Aorta (tissue), 5 donors: ENCODE measurements at regions not wholly inside any gene's neighbourhood (a gene's known extent, or its start where the extent isn't known, plus 50 kb on each side); places are given as distances from the start of the nearest gene placed in this dataset.
"Not testable (repeated sequence)": the region's sequence is repeated elsewhere in the genome, so short reads cannot be mapped to it uniquely, and the experiment has no call there.

Source experiments
- ATAC-seq: fragments of 200-7000 bp; cut with Tn5 transposase; one replicate; pipeline ENCODE4 v1.9.1; 2022; ENCODE audit warnings: moderate library complexity; ENCODE audit not compliant: low FRiP score
- DNase-seq, 2 donors: peaks; one replicate each; pipeline ENCODE4 v3.0.0-alpha.2; 2020
- H3K27ac ChIP-seq, 2 donors: one replicate each; pipeline ENCODE4 v1.5.1; 2013; ENCODE audit warnings: low read length in 2 of 2, mild to moderate bottlenecking in 2 of 2, moderate library complexity in 2 of 2, control low read depth in 1 of 2, inconsistent platforms in 1 of 2, low read depth in 1 of 2
- H3K27me3 ChIP-seq, 2 donors: one replicate each; pipeline ENCODE4 v1.6.1; 2013; ENCODE audit warnings: control low read depth in 1 of 2, low read length in 1 of 2, mild to moderate bottlenecking in 1 of 2, moderate library complexity in 1 of 2; ENCODE audit not compliant: insufficient read depth in 2 of 2, control insufficient read depth in 1 of 2
- H3K36me3 ChIP-seq, 2 donors: one replicate each; pipeline ENCODE4 v1.6.1; 2013; ENCODE audit warnings: control low read depth in 1 of 2, low read length in 1 of 2, mild to moderate bottlenecking in 1 of 2; ENCODE audit not compliant: insufficient read depth in 2 of 2, control insufficient read depth in 1 of 2
- H3K4me1 ChIP-seq, 2 donors: one replicate each; pipeline ENCODE4 v1.6.1; 2013; ENCODE audit warnings: low read length in 2 of 2, control low read depth in 1 of 2, mild to moderate bottlenecking in 1 of 2, moderate library complexity in 1 of 2; ENCODE audit not compliant: insufficient read depth in 2 of 2, control insufficient read depth in 1 of 2
- H3K4me3 ChIP-seq, 2 donors: one replicate each; pipeline ENCODE4 v1.5.1; 2013; ENCODE audit warnings: low read length in 2 of 2, control low read depth in 1 of 2, mild to moderate bottlenecking in 1 of 2
- H3K9me3 ChIP-seq: one replicate; pipeline ENCODE4 v1.6.1; 2013; ENCODE audit warnings: mild to moderate bottlenecking, low read length; ENCODE audit not compliant: control insufficient read depth
- WGBS, 2 donors: extraction: QIAGEN DNeasy Blood & Tissue Kit; methylation state at CpG; one replicate each; pipeline ENCODE4 v1.1.7; 2013; 5-methylcytosine and 5-hydroxymethylcytosine counted together
- intact Hi-C, 2 donors: fragments of 100-400 bp; cut with DNase I; formaldehyde crosslinking; loops; one replicate each; pipeline versions ENCODE4 v1.14.2 to v1.15.0; 2022
- donor health status: healthy with polysubstance abuse.
- donor health status: Bipolar disorder and iron deficiency.
- donor health status: DM: no; HTN: no; CAD: no.
- donor health status: DM: no; HTN: no; CAD: no.
- donor health status: DM: yes; HTN: yes; CAD: no.

DNA sequence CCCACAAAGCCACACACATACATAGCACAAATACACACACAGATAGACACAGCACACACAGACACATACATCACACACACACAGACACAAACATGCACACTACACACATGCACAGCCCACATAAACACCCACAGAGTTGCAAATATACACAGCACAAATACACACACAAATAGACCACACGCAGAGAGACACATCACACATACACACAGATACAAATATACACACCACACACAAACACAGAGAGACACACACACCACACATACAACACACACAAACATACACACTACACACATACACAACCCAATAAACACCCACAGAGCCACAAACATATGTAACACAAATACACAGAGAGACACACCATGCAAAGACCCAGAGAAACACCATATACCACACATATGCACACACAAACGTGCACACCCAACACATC is 154.9 kb downstream of the GLUL start:
- 93 to 94% methylated on average over 2 of the region's 2 CpGs for WGBS, 2 donors
- DNase-seq: no peak
- Histone ChIP-seq H3K9me3 (no peaks in the 10 kb centered on the region), H3K4me3 (no peak overlapping the region), H3K36me3 (no peaks in the 10 kb centered on the region), H3K27ac (no peak overlapping the region), H3K4me1 (no peaks in the 10 kb centered on the region), H3K27me3 (no peaks in the 10 kb centered on the region)
- ATAC-seq: no peak
- intact Hi-C loops: no loop called here

DNA sequence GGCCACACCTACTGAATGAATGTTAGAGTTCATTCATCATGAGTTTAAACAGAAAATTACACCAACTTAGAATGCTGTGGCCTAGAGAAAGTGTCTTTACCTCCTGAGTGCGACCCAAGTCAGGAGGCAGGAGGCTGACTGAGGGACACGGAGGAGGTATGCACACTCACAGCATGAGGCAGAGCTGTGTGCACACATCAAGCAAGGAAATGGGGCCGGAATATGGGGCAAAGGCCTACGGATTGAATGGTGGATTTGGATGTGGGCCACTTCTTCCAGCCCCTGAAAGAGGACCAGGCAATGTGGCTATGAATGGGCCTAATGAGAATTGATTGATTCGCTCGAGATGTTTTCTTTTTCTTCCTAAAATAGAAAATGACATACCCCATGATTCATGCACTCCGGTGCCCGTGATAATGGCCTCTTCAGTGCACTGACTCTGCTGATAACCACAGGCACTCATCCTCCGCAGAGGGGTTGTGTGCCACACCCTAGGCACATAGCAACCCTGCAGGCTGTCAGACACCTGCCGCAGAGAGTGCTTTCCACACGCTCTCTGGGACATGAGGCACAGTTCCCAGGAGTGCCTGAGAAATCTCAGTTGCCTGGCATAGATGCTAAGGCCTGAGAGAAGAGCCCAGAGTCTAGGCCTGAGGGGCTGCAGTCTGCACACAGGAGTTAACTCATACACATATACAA is 155.5 kb downstream of the GLUL start:
- H3K4me1 ChIP-seq: no peaks in the 10 kb centered on the region
- intact Hi-C loops: no loop called here
- no peaks in the 10 kb centered on the region for H3K36me3 ChIP-seq
- no peak for ATAC-seq
- H3K27ac ChIP-seq: no peak overlapping the region
- H3K4me3 ChIP-seq: no peak overlapping the region
- 67 to 72% methylated on average over 11 of the region's 11 CpGs for WGBS, 2 donors
- no peaks in the 10 kb centered on the region for H3K9me3 ChIP-seq
- DNase-seq: no peak
- no peaks in the 10 kb centered on the region for H3K27me3 ChIP-seq

DNA sequence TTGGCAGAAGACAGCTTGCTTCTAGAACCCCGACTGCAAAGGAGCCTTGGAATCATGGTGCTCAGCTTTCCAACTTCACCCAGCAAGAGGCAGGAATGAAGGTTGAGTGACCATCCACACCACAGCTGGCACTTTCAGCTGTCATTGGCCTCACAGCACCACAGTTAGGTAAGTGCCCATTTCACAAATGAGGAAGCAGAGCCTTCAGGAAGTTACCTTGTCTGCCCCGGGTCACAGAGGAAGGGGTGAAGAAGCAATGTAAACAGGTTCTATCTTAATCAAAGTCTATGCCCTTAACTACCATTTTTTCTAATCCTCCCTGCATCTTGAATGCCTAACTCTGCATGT is 156.0 kb downstream of the GLUL start:
- intact Hi-C loops: no loop called here
- no peaks in the 10 kb centered on the region for H3K36me3 ChIP-seq
- ATAC-seq: no peak
- no peaks in the 10 kb centered on the region for H3K9me3 ChIP-seq
- 57 to 74% methylated on average over 2 of the region's 2 CpGs for WGBS, 2 donors
- no peaks in the 10 kb centered on the region for H3K4me1 ChIP-seq
- no peak overlapping the region for H3K4me3 ChIP-seq
- no peak for DNase-seq
- H3K27me3 ChIP-seq: no peaks in the 10 kb centered on the region
- H3K27ac ChIP-seq: no peak overlapping the region

DNA sequence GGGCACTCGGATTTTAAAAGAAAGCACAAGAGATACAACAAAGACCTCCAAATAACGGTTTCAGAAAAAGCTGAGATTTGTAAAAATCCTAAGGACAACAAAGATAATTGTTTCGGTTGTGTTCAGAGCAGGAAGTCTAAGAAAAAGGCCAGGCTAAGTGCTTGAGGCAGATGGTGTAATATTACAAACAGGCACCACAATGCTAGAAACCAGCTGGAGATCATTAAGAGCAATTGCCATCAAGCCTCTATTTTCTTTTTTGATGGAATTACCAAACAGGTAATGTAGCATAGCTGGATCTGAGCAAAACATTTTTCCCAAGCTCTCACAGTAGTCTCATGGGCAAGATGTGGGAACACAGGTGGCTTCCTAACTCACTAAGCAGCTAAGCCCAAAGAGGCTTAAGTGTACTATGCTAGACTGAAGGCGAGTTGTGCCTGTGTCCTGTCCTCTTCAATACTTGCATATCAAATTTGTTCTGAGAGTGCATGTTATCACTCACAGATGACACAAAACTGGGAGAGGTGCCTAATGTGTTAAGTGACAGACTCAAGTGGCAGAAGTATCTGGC is 161.6 kb downstream of the GLUL start:
- WGBS, 2 donors: 46 to 52% methylated on average over 4 of the region's 4 CpGs
- no peak overlapping the region for H3K27ac ChIP-seq
- DNase-seq: no peak
- no peaks in the 10 kb centered on the region for H3K9me3 ChIP-seq
- H3K36me3 ChIP-seq: no peaks in the 10 kb centered on the region
- no peak for ATAC-seq
- no peaks in the 10 kb centered on the region for H3K4me1 ChIP-seq
- no peak overlapping the region for H3K4me3 ChIP-seq
- intact Hi-C loops: no loop called here
- no peaks in the 10 kb centered on the region for H3K27me3 ChIP-seq

DNA sequence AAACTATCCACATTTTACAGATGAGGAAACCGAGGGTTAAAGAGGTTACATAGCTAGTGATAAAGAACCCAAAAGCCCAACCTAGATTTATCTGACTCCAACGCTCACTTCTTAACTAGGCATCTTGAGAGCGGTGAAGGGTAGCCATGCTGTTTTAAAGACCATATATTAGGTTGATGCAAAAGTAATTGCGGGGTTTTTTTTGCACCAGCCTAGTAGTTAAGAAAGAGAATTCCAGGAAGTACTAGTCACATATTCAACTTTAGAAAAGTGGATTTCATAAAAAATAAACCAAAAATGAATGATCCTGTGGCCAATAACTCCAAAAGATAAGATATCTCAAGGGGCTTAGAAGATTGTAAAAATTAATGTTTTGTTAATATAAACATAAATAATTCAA is 162.1 kb downstream of the GLUL start:
- Histone ChIP-seq H3K4me1 (no peaks in the 10 kb centered on the region), H3K9me3 (no peaks in the 10 kb centered on the region), H3K36me3 (no peaks in the 10 kb centered on the region), H3K4me3 (no peak overlapping the region), H3K27me3 (no peaks in the 10 kb centered on the region), H3K27ac (no peak overlapping the region)
- ATAC-seq (no peak), DNase-seq (no peak)
- intact Hi-C loops: no loop called here
- 73 to 80% methylated on average over 4 of the region's 4 CpGs for WGBS, 2 donors

DNA sequence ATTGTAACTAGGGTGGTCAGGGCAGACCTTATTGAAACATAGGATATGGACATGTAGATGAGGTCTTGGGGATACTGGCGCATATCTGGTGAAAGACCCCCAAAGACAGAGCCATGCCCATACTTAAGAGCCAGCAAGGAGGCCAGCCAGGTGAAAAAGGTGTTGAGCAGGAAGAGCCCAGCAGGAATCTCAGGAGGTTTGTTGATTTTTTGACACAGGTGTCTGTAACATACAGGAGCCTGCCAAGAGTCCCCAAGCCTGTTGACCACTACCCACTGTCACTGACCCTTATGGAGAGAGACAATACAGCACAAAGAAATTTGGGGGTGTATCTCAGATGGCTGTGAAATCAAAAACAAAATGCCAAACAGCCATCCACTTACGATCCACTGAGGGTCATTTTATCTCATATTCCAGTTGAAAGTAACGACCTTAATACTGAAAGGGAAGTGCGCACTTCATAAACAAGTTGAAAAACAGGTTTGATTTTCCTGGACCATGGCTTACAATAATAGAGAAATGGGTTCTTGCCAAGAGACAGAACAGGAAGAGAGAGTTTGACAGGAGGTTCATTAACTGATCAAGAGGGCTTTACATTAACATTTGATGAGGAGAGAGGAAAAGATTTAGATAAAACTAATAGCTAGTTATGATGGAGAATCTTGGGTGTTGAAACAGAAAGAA is 163.6 kb downstream of the GLUL start:
- no peak for ATAC-seq
- H3K27ac ChIP-seq: no peak overlapping the region
- no peak for DNase-seq
- no peaks in the 10 kb centered on the region for H3K4me1 ChIP-seq
- H3K4me3 ChIP-seq: no peak overlapping the region
- no peaks in the 10 kb centered on the region for H3K9me3 ChIP-seq
- WGBS, 2 donors: 75 to 83% methylated on average over 4 of the region's 4 CpGs
- H3K27me3 ChIP-seq: no peaks in the 10 kb centered on the region
- no peaks in the 10 kb centered on the region for H3K36me3 ChIP-seq
- intact Hi-C loops: no loop called here

DNA sequence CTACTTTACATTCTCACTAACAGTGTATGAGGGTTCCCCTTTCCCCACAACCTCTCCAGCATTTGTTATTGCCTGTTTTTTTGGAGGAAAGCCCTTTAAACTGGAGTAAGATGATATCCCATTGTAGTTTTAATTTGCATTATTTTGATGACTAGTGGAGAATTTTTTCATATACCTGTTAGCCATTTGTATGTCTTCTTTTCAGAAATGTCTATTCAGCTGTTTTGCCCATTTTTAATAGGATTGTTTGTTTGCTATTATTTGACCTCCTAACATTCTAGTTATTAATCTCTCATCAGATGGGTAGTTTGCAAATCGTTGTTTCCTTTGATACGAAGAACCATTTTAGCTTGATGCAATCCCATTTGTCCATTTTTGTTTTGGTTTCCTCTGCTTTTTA is 165.0 kb downstream of the GLUL start:
- WGBS, 2 donors: 80 to 84% methylated on average over 2 of the region's 2 CpGs
- H3K27me3 ChIP-seq: no peaks in the 10 kb centered on the region
- intact Hi-C loops: no loop called here
- no peak overlapping the region for H3K27ac ChIP-seq
- DNase-seq (no peak), ATAC-seq (no peak)
- H3K36me3 ChIP-seq: no peaks in the 10 kb centered on the region
- H3K4me1 ChIP-seq: no peaks in the 10 kb centered on the region
- no peaks in the 10 kb centered on the region for H3K9me3 ChIP-seq
- H3K4me3 ChIP-seq: no peak overlapping the region

DNA sequence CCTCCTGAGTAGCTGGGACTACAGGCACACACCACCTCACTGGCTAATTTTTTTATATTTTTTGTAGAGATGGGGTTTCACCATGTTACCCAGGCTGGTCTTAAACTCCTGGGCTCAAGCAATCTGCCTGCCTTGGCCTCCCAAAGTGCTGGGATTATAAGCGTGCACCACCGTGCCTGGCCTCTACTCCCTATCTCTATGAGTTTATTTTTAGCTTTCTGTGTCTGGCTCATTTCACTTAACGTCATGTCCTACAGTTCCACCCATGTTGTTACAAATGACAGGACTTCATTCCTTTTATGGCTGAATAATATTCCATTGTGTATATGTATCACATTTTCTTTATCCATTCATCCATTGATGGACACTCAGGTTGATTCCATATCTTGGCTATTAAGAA is 164.2 kb upstream of the ZNF648 start:
- H3K27ac ChIP-seq, H3K27me3 ChIP-seq, intact Hi-C loops, ATAC-seq, H3K4me1 ChIP-seq, H3K4me3 ChIP-seq, DNase-seq, H3K9me3 ChIP-seq, H3K36me3 ChIP-seq: not testable (repeated sequence)
- WGBS, 2 donors: 38 to 46% methylated on average over 3 of the region's 3 CpGs

DNA sequence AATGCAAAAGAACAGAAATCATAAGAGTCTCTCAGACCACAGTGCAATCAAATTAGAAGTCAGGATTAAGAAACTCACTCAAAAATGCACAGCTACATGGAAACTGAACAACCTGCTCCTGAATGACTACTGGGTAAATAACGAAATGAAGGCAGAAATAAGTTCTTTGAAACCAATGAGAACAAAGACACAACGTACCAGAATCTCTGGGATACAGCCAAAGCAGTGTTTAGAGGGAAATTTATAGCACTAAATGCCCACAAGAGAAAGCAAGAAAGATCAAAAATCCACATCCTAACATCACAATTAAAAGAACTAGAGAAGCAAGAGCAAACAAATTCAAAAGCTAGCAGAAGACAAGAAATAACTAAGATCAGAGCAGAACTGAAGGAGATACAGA is 160.5 kb upstream of the ZNF648 start:
- WGBS, 2 donors: 56 to 63% methylated on average over 2 of the region's 2 CpGs
- H3K36me3 ChIP-seq, H3K27ac ChIP-seq, H3K9me3 ChIP-seq, intact Hi-C loops, DNase-seq, ATAC-seq, H3K4me3 ChIP-seq, H3K27me3 ChIP-seq, H3K4me1 ChIP-seq: not testable (repeated sequence)
